ENCODE measurements at regions not wholly inside any gene's neighbourhood (a gene's known extent, or its start where the extent isn't known, plus 50 kb on each side); places are given as distances from the start of the nearest gene placed in this dataset.
"Not testable (repeated sequence)": the region's sequence is repeated elsewhere in the genome, so short reads cannot be mapped to it uniquely, and the experiment has no call there.

DNA sequence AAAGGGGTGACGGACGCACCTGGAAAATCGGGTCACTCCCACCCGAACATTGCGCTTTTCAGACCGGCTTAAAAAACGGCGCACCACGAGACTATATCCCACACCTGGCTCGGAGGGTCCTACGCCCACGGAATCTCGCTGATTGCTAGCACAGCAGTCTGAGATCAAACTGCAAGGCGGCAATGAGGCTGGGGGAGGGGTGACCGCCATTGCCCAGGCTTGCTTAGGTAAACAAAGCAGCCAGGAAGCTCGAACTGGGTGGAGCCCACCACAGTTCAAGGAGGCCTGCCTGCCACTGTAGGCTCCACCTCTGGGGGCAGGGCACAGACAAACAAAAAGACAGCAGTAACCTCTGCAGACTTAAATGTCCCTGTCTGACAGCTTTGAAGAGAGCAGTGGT, 342.0 kb upstream of the PKN2 start:
- TF ChIP-seq, protein P1, sequence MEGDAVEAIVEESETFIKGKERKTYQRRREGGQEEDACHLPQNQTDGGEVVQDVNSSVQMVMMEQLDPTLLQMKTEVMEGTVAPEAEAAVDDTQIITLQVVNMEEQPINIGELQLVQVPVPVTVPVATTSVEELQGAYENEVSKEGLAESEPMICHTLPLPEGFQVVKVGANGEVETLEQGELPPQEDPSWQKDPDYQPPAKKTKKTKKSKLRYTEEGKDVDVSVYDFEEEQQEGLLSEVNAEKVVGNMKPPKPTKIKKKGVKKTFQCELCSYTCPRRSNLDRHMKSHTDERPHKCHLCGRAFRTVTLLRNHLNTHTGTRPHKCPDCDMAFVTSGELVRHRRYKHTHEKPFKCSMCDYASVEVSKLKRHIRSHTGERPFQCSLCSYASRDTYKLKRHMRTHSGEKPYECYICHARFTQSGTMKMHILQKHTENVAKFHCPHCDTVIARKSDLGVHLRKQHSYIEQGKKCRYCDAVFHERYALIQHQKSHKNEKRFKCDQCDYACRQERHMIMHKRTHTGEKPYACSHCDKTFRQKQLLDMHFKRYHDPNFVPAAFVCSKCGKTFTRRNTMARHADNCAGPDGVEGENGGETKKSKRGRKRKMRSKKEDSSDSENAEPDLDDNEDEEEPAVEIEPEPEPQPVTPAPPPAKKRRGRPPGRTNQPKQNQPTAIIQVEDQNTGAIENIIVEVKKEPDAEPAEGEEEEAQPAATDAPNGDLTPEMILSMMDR (IDR thresholded peaks at IDR 0.05): not testable (repeated sequence)
- TF ChIP-seq POLR2A (IDR thresholded peaks at IDR 0.05): not testable (repeated sequence)
